Ovary (tissue), 3 donors: ENCODE measurements at regions not wholly inside any gene's neighbourhood (a gene's known extent, or its start where the extent isn't known, plus 50 kb on each side); places are given as distances from the start of the nearest gene placed in this dataset.
"Not testable (repeated sequence)": the region's sequence is repeated elsewhere in the genome, so short reads cannot be mapped to it uniquely, and the experiment has no call there.

Experiments used
- CTCF ChIP-seq, 3 donors: fragments of 450-650 bp in 2 of 3; fragments of 200-600 bp in 1 of 3; IDR thresholded peaks; one replicate each; pipeline versions ENCODE4 v1.5.1 to v1.8.0; 2016 to 2022; ENCODE audit warnings: antibody characterized with exemption in 3 of 3, mild to moderate bottlenecking in 1 of 3
- EP300 ChIP-seq: sonication (generic); formaldehyde crosslinking; IDR thresholded peaks from one replicate; pipeline ENCODE4 v1.6.1; 2017; ENCODE audit warnings: antibody characterized with exemption
- POLR2A ChIP-seq: fragments of 450-650 bp; IDR thresholded peaks from one replicate; pipeline ENCODE4 v1.6.1; 2017; ENCODE audit warnings: antibody characterized with exemption, mild to moderate bottlenecking, moderate library complexity
- donor health status: DM: no; HTN: no; CAD: no.

GRCh38 chr21:17219050-17219449 is 293.8 kb upstream of the CXADR start:
- TF ChIP-seq CTCF (IDR thresholded peaks at IDR 0.05); POLR2A; EP300: not testable (repeated sequence)
